HEK293 (cell line): ENCODE measurements at regions not wholly inside any gene's neighbourhood (a gene's known extent, or its start where the extent isn't known, plus 50 kb on each side); places are given as distances from the start of the nearest gene placed in this dataset.

ENCODE experiments used
- CTCF ChIA-PET: fragments of 350-600 bp; formaldehyde crosslinking; extraction: SDS; loops from one replicate; lab custom pipeline; 2021; ENCODE audit warnings: antibody characterized with exemption; lab: Yijun Ruan, JAX
- POLR2A ChIA-PET: fragments of 300-600 bp; formaldehyde crosslinking; extraction: SDS; loops from one replicate; lab custom pipeline; 2020; ENCODE audit warnings: antibody characterized with exemption, inconsistent platforms; lab: Yijun Ruan, JAX
- H3K27ac ChIP-seq: fragments of 200-500 bp; sonication (Bioruptor generic); 2 replicates; pipeline ENCODE4 v1.5.1; 2014; ENCODE audit warnings: low read depth, low read length, control low read depth, inconsistent platforms; ENCODE audit errors: extremely low read depth
- H3K36me3 ChIP-seq, 2 experiments: fragments of 200-500 bp in 1 of 2; sonication (Bioruptor generic) in 1 of 2; 1 replicate in 1 of 2; 2 replicates in 1 of 2; pipeline ENCODE4 v1.5.1; 2014 to 2017; ENCODE audit warnings: inconsistent platforms in 2 of 2, low read length in 2 of 2; ENCODE audit not compliant: control insufficient read depth in 2 of 2, insufficient read depth in 1 of 2
- H3K4me1 ChIP-seq: fragments of 200-500 bp; sonication (Bioruptor generic); 2 replicates; pipeline ENCODE4 v1.5.1; 2014; ENCODE audit warnings: mild to moderate bottlenecking, low read length, inconsistent platforms; ENCODE audit not compliant: control insufficient read depth, insufficient read depth
- H3K4me3 ChIP-seq: 2 replicates; pipeline ENCODE4 v1.5.1; 2011; ENCODE audit warnings: low read depth, mild to moderate bottlenecking, control low read depth, low read length, moderate library complexity
- H3K9me3 ChIP-seq: fragments of 200-500 bp; sonication (Bioruptor generic); 2 replicates; pipeline ENCODE4 v1.5.1; 2014; ENCODE audit warnings: low read depth, low read length, inconsistent platforms; ENCODE audit not compliant: control insufficient read depth, insufficient read depth
- GFI1B ChIP-seq: fragments of 450-650 bp; formaldehyde crosslinking; IDR thresholded peaks from 2 replicates; pipeline ENCODE4 v1.5.1; 2016; ENCODE audit warnings: missing biosample characterization, missing genetic modification characterization
- PRDM10 ChIP-seq: fragments of 450-650 bp; formaldehyde crosslinking; IDR thresholded peaks from 2 replicates; pipeline ENCODE4 v1.5.1; 2016; ENCODE audit warnings: missing biosample characterization, missing genetic modification characterization
- PRDM2 ChIP-seq: fragments of 450-650 bp; formaldehyde crosslinking; IDR thresholded peaks from 2 replicates; pipeline ENCODE4 v1.5.1; 2016; ENCODE audit warnings: missing biosample characterization, missing genetic modification characterization, borderline replicate concordance
- YY2 ChIP-seq: fragments of 450-650 bp; formaldehyde crosslinking; IDR thresholded peaks from 2 replicates; pipeline ENCODE4 v1.5.1; 2016; ENCODE audit warnings: missing biosample characterization, missing genetic modification characterization
- ZBTB11 ChIP-seq: fragments of 450-650 bp; formaldehyde crosslinking; conservative IDR thresholded peaks from 2 replicates; pipeline ENCODE4 v1.5.1; 2016; ENCODE audit warnings: low read depth, missing biosample characterization, missing genetic modification characterization
- ZBTB20 ChIP-seq: fragments of 450-650 bp; formaldehyde crosslinking; IDR thresholded peaks from 2 replicates; pipeline ENCODE4 v1.5.1; 2016; ENCODE audit warnings: missing biosample characterization, missing genetic modification characterization
- ZBTB48 ChIP-seq: fragments of 450-650 bp; formaldehyde crosslinking; IDR thresholded peaks from 2 replicates; pipeline ENCODE4 v1.5.1; 2016; ENCODE audit warnings: missing biosample characterization, missing genetic modification characterization
- ZBTB6 ChIP-seq: fragments of 450-650 bp; formaldehyde crosslinking; IDR thresholded peaks from 2 replicates; pipeline ENCODE4 v1.5.1; 2017; ENCODE audit warnings: missing biosample characterization, missing genetic modification characterization
- ZBTB7A ChIP-seq: fragments of 450-650 bp; formaldehyde crosslinking; IDR thresholded peaks from 2 replicates; pipeline ENCODE4 v1.5.1; 2016; ENCODE audit warnings: low read depth, missing biosample characterization, missing genetic modification characterization
- ZNF354C ChIP-seq: fragments of 450-650 bp; formaldehyde crosslinking; IDR thresholded peaks from 2 replicates; pipeline ENCODE4 v1.5.1; 2016; ENCODE audit warnings: missing biosample characterization, missing genetic modification characterization, low read depth, borderline replicate concordance
- ZNF37A ChIP-seq: fragments of 450-650 bp; IDR thresholded peaks from 2 replicates; pipeline ENCODE4 v1.5.1; 2018; ENCODE audit warnings: missing biosample characterization, missing genetic modification characterization
- ZNF426 ChIP-seq: fragments of 450-650 bp; formaldehyde crosslinking; IDR thresholded peaks from 2 replicates; pipeline ENCODE4 v1.5.1; 2017; ENCODE audit warnings: missing biosample characterization, missing genetic modification characterization, mild to moderate bottlenecking, inconsistent platforms, moderate library complexity
- ZNF560 ChIP-seq: fragments of 450-650 bp; formaldehyde crosslinking; IDR thresholded peaks from 2 replicates; pipeline ENCODE4 v1.5.1; 2017; ENCODE audit warnings: missing biosample characterization, missing genetic modification characterization, borderline replicate concordance
- ZNF768 ChIP-seq: fragments of 450-650 bp; formaldehyde crosslinking; IDR thresholded peaks from 2 replicates; pipeline ENCODE4 v1.5.1; 2018; ENCODE audit warnings: missing biosample characterization, mild to moderate bottlenecking, missing genetic modification characterization
- ZNF776 ChIP-seq: fragments of 450-650 bp; formaldehyde crosslinking; IDR thresholded peaks from 2 replicates; pipeline ENCODE4 v1.5.0; 2017; ENCODE audit warnings: missing biosample characterization, missing genetic modification characterization, borderline replicate concordance
- ZNF791 ChIP-seq: fragments of 450-650 bp; formaldehyde crosslinking; IDR thresholded peaks from 2 replicates; pipeline ENCODE4 v1.5.1; 2016; ENCODE audit warnings: missing biosample characterization, missing genetic modification characterization
- ZSCAN16 ChIP-seq: fragments of 450-650 bp; formaldehyde crosslinking; IDR thresholded peaks from 2 replicates; pipeline ENCODE4 v1.5.1; 2016; ENCODE audit warnings: missing biosample characterization, missing genetic modification characterization

- Histone ChIP-seq H3K27ac (no peak overlapping the region), H3K4me1 (no peaks in the 10 kb centered on the region; the same call in 1 of the 2 replicates), H3K36me3 (no peaks in the 10 kb centered on the region)
- TF ChIP-seq ZNF37A (no peak), ZBTB6 (tag by site-specific recombination) (no peak), ZNF776 (tag by site-specific recombination) (no peak)
- TF ChIP-seq, all 188 proteins: peak for 0
- CTCF ChIA-PET: interaction anchor here (0.7 kb wide), 1 partner anchor 257 kb away, joined by 4 read pairs; no protein-coding TSS in a partner anchor
- POLR2A ChIA-PET: no interaction called here
- Histone ChIP-seq H3K4me3 (no peak overlapping the region), H3K9me3 (no peaks in the 10 kb centered on the region)
Observed at GRCh38 chr6:140414966-140415620, 1040.6 kb upstream of the CITED2 start.

- H3K9me3 ChIP-seq: no peaks in the 10 kb centered on the region
- ChIA-PET CTCF (no interaction called here), POLR2A (no interaction called here)
- TF ChIP-seq PRDM2 (tag by site-specific recombination): no peak
- no peak for TF ChIP-seq ZBTB7A
- no peak for TF ChIP-seq ZNF560 (tag by site-specific recombination)
- TF ChIP-seq YY2 (tag by site-specific recombination): no peak
- TF ChIP-seq PRDM10 (tag by site-specific recombination): no peak
- TF ChIP-seq ZBTB48 (tag by site-specific recombination): no peak
- no peak for TF ChIP-seq ZNF791 (tag by site-specific recombination)
- TF ChIP-seq ZNF426 (tag by site-specific recombination): no peak
- no peak for TF ChIP-seq ZSCAN16 (tag by site-specific recombination)
- TF ChIP-seq ZBTB20: no peak
- no peak for TF ChIP-seq GFI1B (tag by site-specific recombination)
- TF ChIP-seq ZBTB11 (tag by site-specific recombination): no peak
- TF ChIP-seq ZNF768: no peak
- no peak for TF ChIP-seq ZNF354C
Observed at GRCh38 chr6:140403020-140403419, 1028.6 kb upstream of the CITED2 start.

More at GRCh38 chr6:140403020-140403419, 1028.6 kb upstream of the CITED2 start:
- Histone ChIP-seq H3K4me1 (no peaks in the 10 kb centered on the region), H3K36me3 (no peaks in the 10 kb centered on the region), H3K4me3 (no peak overlapping the region), H3K27ac (no peak overlapping the region)
